ENCODE measurements at regions not wholly inside any gene's neighbourhood (a gene's known extent, or its start where the extent isn't known, plus 50 kb on each side); places are given as distances from the start of the nearest gene placed in this dataset.

GRCh38 chr2:198749364-198749763, 708.4 kb downstream of the SATB2 start:
- no peaks in the 10 kb centered on the region for H3K27me3 ChIP-seq (ENCODE audit: control insufficient read depth, extremely low read depth, insufficient read depth, low read length)
- no peak overlapping the region for H3K27ac ChIP-seq (ENCODE audit: control insufficient read depth, insufficient read depth, low read length)
- no peaks in the 10 kb centered on the region for H3K79me2 ChIP-seq (ENCODE audit: control insufficient read depth, insufficient read depth, low read length)
- H3K4me3 ChIP-seq (ENCODE audit: control insufficient read depth in 2 of 3, extremely low read depth in 1 of 3, insufficient read depth in 2 of 3, low read depth in 1 of 3, low read length in 3 of 3), result no peak overlapping the region
- no peaks in the 10 kb centered on the region for H3K4me1 ChIP-seq (ENCODE audit: control insufficient read depth, extremely low read depth, insufficient read depth, low read length)
- TF ChIP-seq CTCF (optimal IDR thresholded peaks at IDR 0.05 in 1 of 3, IDR thresholded peaks at IDR 0.05 in 1 of 3, conservative IDR thresholded peaks at IDR 0.05 in 1 of 3; ENCODE audit: extremely low read depth in 1 of 3, insufficient read depth in 2 of 3, low read length in 3 of 3) (no peak), EZH2 (IDR thresholded peaks at IDR 0.05; ENCODE audit: low read length) (no peak)
- H4K20me1 ChIP-seq (ENCODE audit: control insufficient read depth, extremely low read depth, insufficient read depth, low read length), result no peaks in the 10 kb centered on the region
- no peaks in the 10 kb centered on the region for H3K9me1 ChIP-seq (ENCODE audit: control insufficient read depth, extremely low read depth, insufficient read depth, low read length)
- FAIRE-seq, result no peak
- no peak overlapping the region for H3K9ac ChIP-seq (ENCODE audit: control insufficient read depth, extremely low read depth, insufficient read depth, low read length)
- no peak overlapping the region for H3K4me2 ChIP-seq (ENCODE audit: control insufficient read depth, extremely low read depth, insufficient read depth, low read depth, low read length)
- no peaks in the 10 kb centered on the region for H3K36me3 ChIP-seq (ENCODE audit: control insufficient read depth in 2 of 2, extremely low read depth in 1 of 2, insufficient read depth in 2 of 2, low read length in 2 of 2)
- no peak overlapping the region for H2AFZ ChIP-seq (ENCODE audit: control insufficient read depth, low read length)
- dilution Hi-C loops (cut with MboI; ENCODE audit: extremely low pct_ligation_motif_present, low sequenced_read_pairs), result no loop called here
- H3K9me3 ChIP-seq (ENCODE audit: control insufficient read depth, low read depth, low read length), result no peaks in the 10 kb centered on the region
- DNase-seq (ENCODE audit: low read depth, low spot score), result no peak

GRCh38 chr2:198731842-198732399, 725.8 kb downstream of the SATB2 start:
- no peaks in the 10 kb centered on the region for H3K9me3 ChIP-seq (ENCODE audit: control insufficient read depth, low read depth, low read length)
- no peak for FAIRE-seq
- no peak overlapping the region for H3K9ac ChIP-seq (ENCODE audit: control insufficient read depth, extremely low read depth, insufficient read depth, low read length)
- H4K20me1 ChIP-seq (ENCODE audit: control insufficient read depth, extremely low read depth, insufficient read depth, low read length), result no peaks in the 10 kb centered on the region
- H3K27ac ChIP-seq (ENCODE audit: control insufficient read depth, insufficient read depth, low read length), result no peak overlapping the region
- no peak for DNase-seq (ENCODE audit: low read depth, low spot score)
- H3K9me1 ChIP-seq (ENCODE audit: control insufficient read depth, extremely low read depth, insufficient read depth, low read length), result no peaks in the 10 kb centered on the region
- no peaks in the 10 kb centered on the region for H3K79me2 ChIP-seq (ENCODE audit: control insufficient read depth, insufficient read depth, low read length)
- no peaks in the 10 kb centered on the region for H3K36me3 ChIP-seq (ENCODE audit: control insufficient read depth in 2 of 2, extremely low read depth in 1 of 2, insufficient read depth in 2 of 2, low read length in 2 of 2)
- no peak overlapping the region for H3K4me3 ChIP-seq (ENCODE audit: control insufficient read depth in 2 of 3, extremely low read depth in 1 of 3, insufficient read depth in 2 of 3, low read depth in 1 of 3, low read length in 3 of 3)
- H3K4me2 ChIP-seq (ENCODE audit: control insufficient read depth, extremely low read depth, insufficient read depth, low read depth, low read length), result no peak overlapping the region
- H2AFZ ChIP-seq (ENCODE audit: control insufficient read depth, low read length), result no peak overlapping the region
- no peaks in the 10 kb centered on the region for H3K4me1 ChIP-seq (ENCODE audit: control insufficient read depth, extremely low read depth, insufficient read depth, low read length)
- H3K27me3 ChIP-seq (ENCODE audit: control insufficient read depth, extremely low read depth, insufficient read depth, low read length), result no peaks in the 10 kb centered on the region
- TF ChIP-seq EZH2 (IDR thresholded peaks at IDR 0.05; ENCODE audit: low read length) (no peak), CTCF (optimal IDR thresholded peaks at IDR 0.05 in 1 of 3, IDR thresholded peaks at IDR 0.05 in 1 of 3, conservative IDR thresholded peaks at IDR 0.05 in 1 of 3; ENCODE audit: extremely low read depth in 1 of 3, insufficient read depth in 2 of 3, low read length in 3 of 3) (no peak)
- dilution Hi-C loops (cut with MboI; ENCODE audit: extremely low pct_ligation_motif_present, low sequenced_read_pairs), result no loop called here

Measured in keratinocyte (primary cell).